ENCODE measurements at regions not wholly inside any gene's neighbourhood (a gene's known extent, or its start where the extent isn't known, plus 50 kb on each side); places are given as distances from the start of the nearest gene placed in this dataset.

DNA sequence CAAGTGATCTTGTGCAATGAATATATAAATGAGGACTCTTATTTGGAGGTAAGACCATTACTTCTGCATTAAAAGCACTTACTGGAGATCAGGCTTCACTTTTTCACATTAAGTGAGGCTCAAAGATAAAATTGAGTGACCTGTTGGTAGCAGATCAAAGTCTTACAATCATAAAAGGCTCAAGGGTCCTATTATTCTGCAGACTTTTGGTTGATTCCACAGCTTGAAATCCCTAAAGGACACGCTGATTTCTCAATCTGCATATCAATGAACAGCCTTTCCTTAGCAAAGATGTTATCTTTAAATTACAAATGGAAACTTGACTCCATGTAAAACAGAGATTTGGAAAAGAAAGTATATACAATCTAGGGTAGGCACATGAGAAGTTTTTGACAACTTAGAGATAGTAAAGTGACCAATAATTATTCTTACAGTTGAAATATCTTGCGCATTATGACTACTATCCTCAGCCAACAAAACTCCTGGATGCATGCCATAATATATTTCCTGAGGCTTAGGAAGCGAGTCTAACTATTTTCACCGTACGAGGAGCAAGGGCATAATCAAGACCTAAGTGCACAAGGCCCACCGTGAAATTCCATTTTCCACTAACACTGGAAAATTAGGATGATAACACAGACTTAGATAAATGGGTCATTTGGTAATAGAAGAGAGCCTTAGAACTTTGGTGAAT lies 640.7 kb downstream of the LIG4 start:
- POLR2A ChIA-PET = no interaction called here
- no peaks in the 10 kb centered on the region for H3K4me1 ChIP-seq (ENCODE audit: control insufficient read depth, insufficient read depth, low read length)
- CTCF ChIA-PET = no interaction called here
- H3K4me3 ChIP-seq (ENCODE audit: low read depth, low read length) = no peak overlapping the region
- TF ChIP-seq ZNF248 (tag by site-specific recombination; IDR thresholded peaks at IDR 0.05) (no peak), ZNF350 (tag by site-specific recombination; IDR thresholded peaks at IDR 0.05) (no peak), REPIN1 (tag by site-specific recombination; IDR thresholded peaks at IDR 0.05; ENCODE audit: low read depth) (no peak), TCF7L2 (IDR thresholded peaks at IDR 0.05; ENCODE audit: borderline replicate concordance, low read depth, low read length) (peak; percentile 90; the same call in 1 of the 2 replicates), ZNF777 (tag by site-specific recombination; IDR thresholded peaks at IDR 0.05; ENCODE audit: borderline replicate concordance) (no peak), ZNF157 (tag by site-specific recombination; IDR thresholded peaks at IDR 0.05) (no peak), GLIS1 (tag by site-specific recombination; IDR thresholded peaks at IDR 0.05) (no peak), ZNF521 (tag by site-specific recombination; IDR thresholded peaks at IDR 0.05) (no peak)
- H3K9me3 ChIP-seq (ENCODE audit: control insufficient read depth, insufficient read depth, low read depth, low read length) = no peaks in the 10 kb centered on the region
- H3K36me3 ChIP-seq (ENCODE audit: control insufficient read depth in 2 of 2, insufficient read depth in 1 of 2, low read length in 2 of 2) = no peaks in the 10 kb centered on the region
- H3K27ac ChIP-seq (ENCODE audit: extremely low read depth, low read depth, low read length) = no peak overlapping the region

DNA sequence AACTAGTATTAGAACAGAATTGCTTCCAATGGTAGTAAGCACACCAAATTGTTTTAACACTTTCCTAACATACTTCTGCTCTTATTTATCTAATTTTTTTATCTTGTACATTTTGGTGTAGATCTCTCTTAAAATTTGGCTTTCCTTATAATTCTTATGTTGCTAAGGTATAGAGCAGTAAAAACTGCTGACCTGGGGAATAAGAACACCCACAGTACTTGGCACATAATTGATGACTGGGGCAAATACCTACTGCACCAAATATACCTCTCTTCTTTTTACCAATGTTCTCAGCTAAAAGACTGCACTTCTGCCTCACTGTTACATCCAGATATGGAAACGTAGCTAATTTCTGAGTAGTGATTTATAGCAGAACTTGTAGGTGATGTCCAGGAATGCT lies 642.2 kb downstream of the LIG4 start:
- H3K27ac ChIP-seq (ENCODE audit: extremely low read depth, low read depth, low read length) = no peak overlapping the region
- H3K9me3 ChIP-seq (ENCODE audit: control insufficient read depth, insufficient read depth, low read depth, low read length) = no peaks in the 10 kb centered on the region
- POLR2A ChIA-PET = no interaction called here
- no peak for TF ChIP-seq KLF8 (tag by site-specific recombination; IDR thresholded peaks at IDR 0.05)
- TF ChIP-seq ZNF292 (tag by site-specific recombination; IDR thresholded peaks at IDR 0.05; ENCODE audit: borderline replicate concordance, low read depth) = no peak
- no peak for TF ChIP-seq ZNF184 (tag by site-specific recombination; IDR thresholded peaks at IDR 0.05)
- TF ChIP-seq, protein P1, sequence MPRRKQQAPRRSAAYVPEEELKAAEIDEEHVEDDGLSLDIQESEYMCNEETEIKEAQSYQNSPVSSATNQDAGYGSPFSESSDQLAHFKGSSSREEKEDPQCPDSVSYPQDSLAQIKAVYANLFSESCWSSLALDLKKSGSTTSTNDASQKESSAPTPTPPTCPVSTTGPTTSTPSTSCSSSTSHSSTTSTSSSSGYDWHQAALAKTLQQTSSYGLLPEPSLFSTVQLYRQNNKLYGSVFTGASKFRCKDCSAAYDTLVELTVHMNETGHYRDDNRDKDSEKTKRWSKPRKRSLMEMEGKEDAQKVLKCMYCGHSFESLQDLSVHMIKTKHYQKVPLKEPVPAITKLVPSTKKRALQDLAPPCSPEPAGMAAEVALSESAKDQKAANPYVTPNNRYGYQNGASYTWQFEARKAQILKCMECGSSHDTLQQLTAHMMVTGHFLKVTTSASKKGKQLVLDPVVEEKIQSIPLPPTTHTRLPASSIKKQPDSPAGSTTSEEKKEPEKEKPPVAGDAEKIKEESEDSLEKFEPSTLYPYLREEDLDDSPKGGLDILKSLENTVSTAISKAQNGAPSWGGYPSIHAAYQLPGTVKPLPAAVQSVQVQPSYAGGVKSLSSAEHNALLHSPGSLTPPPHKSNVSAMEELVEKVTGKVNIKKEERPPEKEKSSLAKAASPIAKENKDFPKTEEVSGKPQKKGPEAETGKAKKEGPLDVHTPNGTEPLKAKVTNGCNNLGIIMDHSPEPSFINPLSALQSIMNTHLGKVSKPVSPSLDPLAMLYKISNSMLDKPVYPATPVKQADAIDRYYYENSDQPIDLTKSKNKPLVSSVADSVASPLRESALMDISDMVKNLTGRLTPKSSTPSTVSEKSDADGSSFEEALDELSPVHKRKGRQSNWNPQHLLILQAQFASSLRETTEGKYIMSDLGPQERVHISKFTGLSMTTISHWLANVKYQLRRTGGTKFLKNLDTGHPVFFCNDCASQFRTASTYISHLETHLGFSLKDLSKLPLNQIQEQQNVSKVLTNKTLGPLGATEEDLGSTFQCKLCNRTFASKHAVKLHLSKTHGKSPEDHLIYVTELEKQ (tag by site-specific recombination; IDR thresholded peaks at IDR 0.05; ENCODE audit: borderline replicate concordance) = no peak
- no peaks in the 10 kb centered on the region for H3K4me1 ChIP-seq (ENCODE audit: control insufficient read depth, insufficient read depth, low read length)
- CTCF ChIA-PET = no interaction called here
- H3K36me3 ChIP-seq (ENCODE audit: control insufficient read depth in 2 of 2, insufficient read depth in 1 of 2, low read length in 2 of 2) = no peaks in the 10 kb centered on the region
- H3K4me3 ChIP-seq (ENCODE audit: low read depth, low read length) = no peak overlapping the region

DNA sequence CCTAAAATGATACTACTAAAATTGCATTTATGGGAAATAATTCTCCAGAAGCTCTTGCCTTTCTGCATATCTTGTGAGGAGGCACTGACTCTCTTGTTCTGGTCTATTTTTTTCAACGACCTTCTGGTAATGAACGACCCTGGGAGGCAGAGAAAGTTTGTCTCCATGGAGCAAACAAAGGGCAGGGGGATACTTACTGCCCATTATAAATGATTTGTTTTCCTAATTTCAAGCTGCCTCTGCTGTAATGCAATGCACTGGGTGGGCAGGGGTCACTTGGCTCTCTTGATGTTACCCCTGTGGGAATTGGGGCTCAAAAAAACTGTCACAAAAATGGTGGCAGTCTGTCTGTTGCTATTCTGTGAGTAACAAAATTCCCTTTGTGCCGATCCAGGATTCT lies 643.2 kb downstream of the LIG4 start:
- no peak for TF ChIP-seq ZNF138 (tag by site-specific recombination; IDR thresholded peaks at IDR 0.05; ENCODE audit: borderline replicate concordance)
- TF ChIP-seq, protein P2, sequence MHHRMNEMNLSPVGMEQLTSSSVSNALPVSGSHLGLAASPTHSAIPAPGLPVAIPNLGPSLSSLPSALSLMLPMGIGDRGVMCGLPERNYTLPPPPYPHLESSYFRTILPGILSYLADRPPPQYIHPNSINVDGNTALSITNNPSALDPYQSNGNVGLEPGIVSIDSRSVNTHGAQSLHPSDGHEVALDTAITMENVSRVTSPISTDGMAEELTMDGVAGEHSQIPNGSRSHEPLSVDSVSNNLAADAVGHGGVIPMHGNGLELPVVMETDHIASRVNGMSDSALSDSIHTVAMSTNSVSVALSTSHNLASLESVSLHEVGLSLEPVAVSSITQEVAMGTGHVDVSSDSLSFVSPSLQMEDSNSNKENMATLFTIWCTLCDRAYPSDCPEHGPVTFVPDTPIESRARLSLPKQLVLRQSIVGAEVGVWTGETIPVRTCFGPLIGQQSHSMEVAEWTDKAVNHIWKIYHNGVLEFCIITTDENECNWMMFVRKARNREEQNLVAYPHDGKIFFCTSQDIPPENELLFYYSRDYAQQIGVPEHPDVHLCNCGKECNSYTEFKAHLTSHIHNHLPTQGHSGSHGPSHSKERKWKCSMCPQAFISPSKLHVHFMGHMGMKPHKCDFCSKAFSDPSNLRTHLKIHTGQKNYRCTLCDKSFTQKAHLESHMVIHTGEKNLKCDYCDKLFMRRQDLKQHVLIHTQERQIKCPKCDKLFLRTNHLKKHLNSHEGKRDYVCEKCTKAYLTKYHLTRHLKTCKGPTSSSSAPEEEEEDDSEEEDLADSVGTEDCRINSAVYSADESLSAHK (tag by site-specific recombination; IDR thresholded peaks at IDR 0.05) = no peak
- TF ChIP-seq, protein P3, sequence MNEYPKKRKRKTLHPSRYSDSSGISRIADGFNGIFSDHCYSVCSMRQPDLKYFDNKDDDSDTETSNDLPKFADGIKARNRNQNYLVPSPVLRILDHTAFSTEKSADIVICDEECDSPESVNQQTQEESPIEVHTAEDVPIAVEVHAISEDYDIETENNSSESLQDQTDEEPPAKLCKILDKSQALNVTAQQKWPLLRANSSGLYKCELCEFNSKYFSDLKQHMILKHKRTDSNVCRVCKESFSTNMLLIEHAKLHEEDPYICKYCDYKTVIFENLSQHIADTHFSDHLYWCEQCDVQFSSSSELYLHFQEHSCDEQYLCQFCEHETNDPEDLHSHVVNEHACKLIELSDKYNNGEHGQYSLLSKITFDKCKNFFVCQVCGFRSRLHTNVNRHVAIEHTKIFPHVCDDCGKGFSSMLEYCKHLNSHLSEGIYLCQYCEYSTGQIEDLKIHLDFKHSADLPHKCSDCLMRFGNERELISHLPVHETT (tag by site-specific recombination; IDR thresholded peaks at IDR 0.05) = no peak
- CTCF ChIA-PET = no interaction called here
- H3K4me3 ChIP-seq (ENCODE audit: low read depth, low read length) = no peak overlapping the region
- no peaks in the 10 kb centered on the region for H3K9me3 ChIP-seq (ENCODE audit: control insufficient read depth, insufficient read depth, low read depth, low read length)
- no peaks in the 10 kb centered on the region for H3K4me1 ChIP-seq (ENCODE audit: control insufficient read depth, insufficient read depth, low read length)
- no peaks in the 10 kb centered on the region for H3K36me3 ChIP-seq (ENCODE audit: control insufficient read depth in 2 of 2, insufficient read depth in 1 of 2, low read length in 2 of 2)
- H3K27ac ChIP-seq (ENCODE audit: extremely low read depth, low read depth, low read length) = no peak overlapping the region
- POLR2A ChIA-PET = no interaction called here
